Esophagus muscularis mucosa (tissue), 4 donors: ENCODE measurements at regions not wholly inside any gene's neighbourhood (a gene's known extent, or its start where the extent isn't known, plus 50 kb on each side); places are given as distances from the start of the nearest gene placed in this dataset.
"Not testable (repeated sequence)": the region's sequence is repeated elsewhere in the genome, so short reads cannot be mapped to it uniquely, and the experiment has no call there.

ENCODE experiments used
- DNase-seq: peaks from one replicate; pipeline ENCODE4 v3.0.0-alpha.2; 2017; ENCODE audit errors: extremely low spot score
- H3K27ac ChIP-seq, 4 donors: fragments of 200-600 bp; sonication (generic); replicated peaks in 1 of 4; 1 replicate in 3 of 4; 2 replicates in 1 of 4; pipeline ENCODE4 v1.5.1; 2016 to 2019; ENCODE audit warnings: mild to moderate bottlenecking in 1 of 4
- H3K27me3 ChIP-seq, 4 donors: fragments of 200-600 bp; sonication (generic); one replicate each; pipeline versions ENCODE4 v1.5.1 to v1.6.0; 2016 to 2019
- H3K36me3 ChIP-seq, 4 donors: fragments of 200-600 bp; sonication (generic); one replicate each; pipeline ENCODE4 v1.5.1; 2016 to 2019
- H3K4me1 ChIP-seq, 4 donors: fragments of 200-600 bp; sonication (generic); one replicate each; pipeline ENCODE4 v1.5.1; 2016 to 2019
- H3K4me3 ChIP-seq, 4 donors: fragments of 200-600 bp; sonication (generic); 1 replicate in 2 of 4; 2 replicates in 2 of 4; pipeline ENCODE4 v1.5.1; 2016 to 2019; ENCODE audit warnings: mild to moderate bottlenecking in 4 of 4, moderate library complexity in 1 of 4
- H3K9me3 ChIP-seq, 4 donors: fragments of 200-600 bp; sonication (generic); 1 replicate in 3 of 4; 2 replicates in 1 of 4; pipeline ENCODE4 v1.5.1; 2016 to 2019
- EP300 ChIP-seq: sonication (generic); formaldehyde crosslinking; IDR thresholded peaks from one replicate; pipeline ENCODE4 v1.6.1; 2017; ENCODE audit warnings: antibody characterized with exemption
- POLR2A ChIP-seq: fragments of 450-650 bp; IDR thresholded peaks from one replicate; pipeline ENCODE4 v1.6.1; 2017; ENCODE audit warnings: antibody characterized with exemption, moderate library complexity, mild to moderate bottlenecking, low read depth
- POLR2AphosphoS5 ChIP-seq, 2 donors: sonication (generic); formaldehyde crosslinking; IDR thresholded peaks; one replicate each; pipeline ENCODE4 v1.6.1; 2017; ENCODE audit warnings: antibody characterized with exemption in 2 of 2
- WGBS: methylation state at CpG from one replicate; pipeline ENCODE4 v1.1.5; 2018; 5-methylcytosine and 5-hydroxymethylcytosine counted together
- intact Hi-C: fragments of 100-400 bp; cut with DNase I; formaldehyde crosslinking; loops from one replicate; pipeline ENCODE4 v1.15.1; 2023
- TF ChIP-seq, protein P1 (sequence below), 3 experiments: fragments of 200-600 bp in 2 of 3; fragments of 450-650 bp in 1 of 3; sonication (generic) in 2 of 3; IDR thresholded peaks; one replicate each; pipeline ENCODE4 v1.5.1; 2017 to 2019; ENCODE audit warnings: antibody characterized with exemption in 3 of 3, mild to moderate bottlenecking in 2 of 3, moderate library complexity in 1 of 3

DNA sequence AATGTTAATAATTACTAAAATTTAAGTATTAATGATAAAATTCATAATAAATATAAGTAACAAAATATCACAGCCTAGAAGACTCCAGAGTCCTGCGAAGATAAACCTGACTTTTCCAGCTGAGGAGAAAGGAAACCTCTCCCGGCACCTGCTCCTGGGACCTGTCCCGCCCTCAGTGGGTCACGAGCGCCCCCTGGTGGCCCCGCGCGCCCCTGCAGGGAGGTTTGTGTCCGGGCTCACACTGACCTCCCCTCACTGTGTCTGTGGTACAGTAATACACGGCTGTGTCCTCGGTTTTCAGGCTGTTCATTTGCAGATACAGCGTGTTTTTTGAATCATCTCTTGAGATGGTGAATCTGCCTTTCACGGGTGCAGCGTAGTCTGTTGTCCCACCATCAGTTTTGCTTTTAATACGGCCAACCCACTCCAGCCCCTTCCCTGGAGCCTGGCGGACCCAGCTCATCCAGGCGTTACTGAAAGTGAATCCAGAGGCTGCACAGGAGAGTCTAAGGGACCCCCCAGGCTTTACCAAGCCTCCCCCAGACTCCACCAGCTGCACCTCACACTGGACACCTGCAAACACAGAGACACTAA is 627.1 kb downstream of the TMEM121 start:
- H3K36me3 ChIP-seq, H3K4me3 ChIP-seq, H3K4me1 ChIP-seq, H3K27ac ChIP-seq, DNase-seq, intact Hi-C loops, H3K9me3 ChIP-seq: not testable (repeated sequence)
- H3K27me3 ChIP-seq, result peaks cover 0 to 37% (median 0%) of the 10 kb centered on the region in 4 donors
- TF ChIP-seq, protein P1, sequence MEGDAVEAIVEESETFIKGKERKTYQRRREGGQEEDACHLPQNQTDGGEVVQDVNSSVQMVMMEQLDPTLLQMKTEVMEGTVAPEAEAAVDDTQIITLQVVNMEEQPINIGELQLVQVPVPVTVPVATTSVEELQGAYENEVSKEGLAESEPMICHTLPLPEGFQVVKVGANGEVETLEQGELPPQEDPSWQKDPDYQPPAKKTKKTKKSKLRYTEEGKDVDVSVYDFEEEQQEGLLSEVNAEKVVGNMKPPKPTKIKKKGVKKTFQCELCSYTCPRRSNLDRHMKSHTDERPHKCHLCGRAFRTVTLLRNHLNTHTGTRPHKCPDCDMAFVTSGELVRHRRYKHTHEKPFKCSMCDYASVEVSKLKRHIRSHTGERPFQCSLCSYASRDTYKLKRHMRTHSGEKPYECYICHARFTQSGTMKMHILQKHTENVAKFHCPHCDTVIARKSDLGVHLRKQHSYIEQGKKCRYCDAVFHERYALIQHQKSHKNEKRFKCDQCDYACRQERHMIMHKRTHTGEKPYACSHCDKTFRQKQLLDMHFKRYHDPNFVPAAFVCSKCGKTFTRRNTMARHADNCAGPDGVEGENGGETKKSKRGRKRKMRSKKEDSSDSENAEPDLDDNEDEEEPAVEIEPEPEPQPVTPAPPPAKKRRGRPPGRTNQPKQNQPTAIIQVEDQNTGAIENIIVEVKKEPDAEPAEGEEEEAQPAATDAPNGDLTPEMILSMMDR (IDR thresholded peaks at IDR 0.05), result peak; percentile 72 to 97 (median 89)
- WGBS, result 25% methylated on average over 17 of the region's 17 CpGs

DNA sequence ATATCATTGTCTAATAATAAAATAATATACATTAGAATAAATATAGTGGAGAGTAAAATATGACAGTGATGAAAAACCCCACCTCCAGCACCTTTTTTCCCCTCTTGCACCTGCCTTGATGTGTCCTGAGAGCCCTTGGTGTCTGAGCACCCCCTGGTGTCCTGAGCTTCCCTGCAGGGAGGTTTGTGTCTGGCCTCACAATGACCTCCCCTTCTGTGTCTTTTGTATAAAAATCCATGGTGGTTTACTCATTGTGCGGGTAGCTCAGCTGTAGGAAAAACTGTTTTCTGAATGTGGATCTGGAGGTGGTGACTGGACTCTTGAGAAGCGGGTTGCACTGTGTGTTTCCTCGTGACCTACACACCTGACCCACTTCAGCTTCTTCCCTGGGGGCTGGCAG is 636.9 kb downstream of the TMEM121 start:
- Histone ChIP-seq H3K27me3 (peaks cover 0 to 37% (median 0%) of the 10 kb centered on the region in 4 donors), H3K9me3 (no peaks in the 10 kb centered on the region), H3K36me3 (no peaks in the 10 kb centered on the region), H3K27ac (no peak overlapping the region), H3K4me3 (no peak overlapping the region), H3K4me1 (no peaks in the 10 kb centered on the region)
- 52% methylated on average over 3 of the region's 3 CpGs for WGBS
- DNase-seq, result peak; percentile 66
- TF ChIP-seq POLR2AphosphoS5 (IDR thresholded peaks at IDR 0.05) (no peak), POLR2A (no peak), EP300 (no peak)
- TF ChIP-seq, protein P1 (IDR thresholded peaks at IDR 0.05), result no peak
- intact Hi-C loops, result no loop called here

DNA sequence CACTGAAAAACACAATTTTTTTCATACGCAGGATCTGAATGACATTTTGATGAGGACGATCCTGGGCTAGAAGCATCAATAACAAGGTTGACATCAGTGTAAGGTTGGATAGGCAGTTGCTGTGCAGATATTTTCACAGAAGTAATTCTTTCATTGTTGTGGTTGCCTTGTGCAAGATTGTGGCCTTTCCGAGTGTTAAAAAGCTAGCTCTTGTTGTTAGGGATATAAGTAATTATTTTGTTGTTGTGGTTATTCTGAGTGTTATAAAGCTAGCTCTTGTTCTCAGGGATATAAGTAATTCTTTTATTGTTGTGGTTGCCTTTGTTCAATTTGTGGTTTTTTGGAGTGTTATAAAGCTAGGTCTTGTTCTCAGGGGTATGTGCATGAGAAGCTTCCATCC is 637.4 kb downstream of the TMEM121 start:
- intact Hi-C loops, H3K9me3 ChIP-seq, H3K4me1 ChIP-seq, H3K36me3 ChIP-seq, H3K27ac ChIP-seq, H3K4me3 ChIP-seq, DNase-seq: not testable (repeated sequence)
- H3K27me3 ChIP-seq, result peaks cover 0 to 37% (median 0%) of the 10 kb centered on the region in 4 donors
- WGBS, result 78% methylated on average over 2 of the region's 3 CpGs

DNA sequence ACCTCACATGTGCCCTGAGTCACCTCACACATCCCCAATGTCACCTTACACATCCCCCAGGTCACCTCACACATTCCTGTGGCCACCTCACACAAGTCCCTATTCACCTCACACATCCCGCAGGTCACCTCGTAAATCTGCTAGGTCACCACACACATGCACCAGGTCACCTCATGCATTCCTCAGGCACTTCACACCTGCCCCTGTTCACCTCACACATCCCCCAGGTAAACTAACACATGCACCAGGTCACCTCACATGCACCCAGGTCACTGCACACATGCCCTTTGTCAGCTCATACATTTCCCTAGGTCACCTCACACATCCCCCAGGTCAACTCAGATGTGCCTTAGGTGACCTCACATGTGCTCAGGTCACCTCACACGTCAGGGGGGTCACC is 639.8 kb downstream of the TMEM121 start:
- 71% methylated on average over 3 of the region's 3 CpGs for WGBS
- Histone ChIP-seq H3K4me3 (no peak overlapping the region), H3K27me3 (peaks cover 0 to 40% (median 0%) of the 10 kb centered on the region in 4 donors), H3K36me3 (no peaks in the 10 kb centered on the region), H3K4me1 (no peaks in the 10 kb centered on the region), H3K27ac (no peak overlapping the region), H3K9me3 (no peaks in the 10 kb centered on the region)
- intact Hi-C loops, result no loop called here
- TF ChIP-seq POLR2AphosphoS5 (IDR thresholded peaks at IDR 0.05) (no peak), POLR2A (no peak), EP300 (no peak)
- TF ChIP-seq, protein P1 (IDR thresholded peaks at IDR 0.05), result no peak
- peak; percentile 62 for DNase-seq

DNA sequence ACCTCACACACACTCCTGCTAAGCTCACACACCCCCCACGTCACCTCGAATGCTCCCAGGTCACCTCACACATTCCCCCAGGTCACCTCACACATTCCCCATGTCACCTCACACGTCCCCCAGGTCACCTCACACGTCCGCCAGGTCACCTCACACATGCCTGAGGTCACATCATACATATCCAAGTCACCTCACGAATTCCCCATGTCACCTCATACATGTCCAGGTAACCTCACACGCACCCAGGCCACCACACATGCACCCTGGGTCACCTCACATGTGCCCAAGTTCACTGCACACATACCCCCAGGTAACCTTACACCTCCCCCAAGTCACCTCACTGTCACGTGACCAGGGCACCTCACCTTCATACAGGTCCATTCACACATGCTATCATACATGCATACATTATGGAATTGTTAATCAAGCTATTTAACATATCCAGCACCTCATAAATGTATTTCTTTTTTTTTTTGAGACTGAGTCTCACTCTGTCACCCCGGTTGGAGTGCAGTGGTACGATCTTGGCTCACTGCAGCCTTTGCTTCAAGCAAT is 640.3 kb downstream of the TMEM121 start:
- 57% methylated on average over 10 of the region's 10 CpGs for WGBS
- no peak overlapping the region for H3K27ac ChIP-seq
- no peak overlapping the region for H3K4me3 ChIP-seq
- TF ChIP-seq EP300 (no peak), POLR2A (no peak), POLR2AphosphoS5 (IDR thresholded peaks at IDR 0.05) (no peak)
- TF ChIP-seq, protein P1 (IDR thresholded peaks at IDR 0.05), result no peak
- peak; percentile 86 for DNase-seq
- H3K36me3 ChIP-seq, result no peaks in the 10 kb centered on the region
- no peaks in the 10 kb centered on the region for H3K4me1 ChIP-seq
- H3K27me3 ChIP-seq, result peaks cover 0 to 40% (median 0%) of the 10 kb centered on the region in 4 donors
- no peaks in the 10 kb centered on the region for H3K9me3 ChIP-seq
- intact Hi-C loops, result no loop called here
